GDM1 (cell line): ENCODE measurements at regions not wholly inside any gene's neighbourhood (a gene's known extent, or its start where the extent isn't known, plus 50 kb on each side); places are given as distances from the start of the nearest gene placed in this dataset.

ENCODE experiments used
- DNase-seq: peaks from one replicate; lab custom pipeline; 2025; lab: John Stamatoyannopoulos, UW

DNA sequence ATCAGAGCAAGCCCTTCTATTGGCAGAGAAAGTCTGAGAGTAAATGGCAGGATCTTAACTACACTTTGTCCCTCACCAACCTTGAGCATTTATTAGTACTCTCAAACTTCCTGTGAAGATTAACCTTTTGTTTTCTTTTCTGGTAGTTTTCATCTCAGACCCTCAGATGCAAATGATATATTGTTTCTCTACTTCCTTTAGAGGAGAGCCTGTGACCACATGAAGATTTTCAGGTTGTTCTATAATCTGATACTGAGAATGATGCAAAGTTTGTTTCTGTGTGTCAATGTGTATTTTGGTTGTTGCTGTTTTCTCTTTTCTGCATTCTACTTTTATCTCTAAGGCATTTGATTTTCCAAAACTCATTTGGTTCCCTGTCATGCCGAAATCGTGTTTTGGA, 165.8 kb upstream of the CYSLTR1 start:
- DNase-seq: no peak

DNA sequence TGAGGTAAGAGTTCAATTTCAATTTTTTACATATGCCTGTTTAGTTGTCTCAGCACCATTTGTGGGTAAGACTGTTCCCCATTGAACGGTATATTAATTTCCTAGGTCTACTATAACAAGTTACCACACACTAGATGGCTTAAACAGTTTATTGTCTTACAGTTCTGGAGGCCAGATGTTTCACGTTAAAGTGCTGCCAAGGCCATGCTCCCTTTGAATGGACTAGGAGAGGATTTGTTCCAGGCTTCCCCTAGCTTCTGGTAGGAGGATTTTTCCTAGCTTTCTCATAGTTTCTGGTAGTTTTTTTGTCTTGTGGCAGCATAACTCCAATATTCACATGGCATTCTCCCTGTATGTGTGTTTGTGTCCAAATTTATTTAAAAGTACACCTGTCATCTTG, 149.3 kb upstream of the CYSLTR1 start:
- DNase-seq: no peak

DNA sequence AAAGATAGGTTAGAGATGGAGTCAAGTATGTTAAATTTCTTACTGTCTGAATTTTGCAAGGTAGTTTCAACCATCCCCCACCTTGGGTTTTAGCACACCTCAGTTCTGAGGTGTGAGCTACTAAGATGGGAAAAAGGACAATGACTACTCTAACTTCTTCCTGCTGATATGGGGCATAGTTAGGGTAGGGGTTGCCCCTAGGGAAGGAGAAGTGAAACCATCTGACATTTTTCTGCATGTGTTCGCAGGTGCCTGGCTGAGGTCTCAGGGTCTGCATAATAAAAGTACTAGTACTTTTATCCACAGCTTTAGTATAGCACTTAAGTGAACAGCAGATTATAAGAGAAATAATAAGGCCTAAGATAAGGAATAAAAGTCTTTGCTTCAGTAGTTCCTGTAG, 129.5 kb upstream of the CYSLTR1 start:
- DNase-seq: no peak

DNA sequence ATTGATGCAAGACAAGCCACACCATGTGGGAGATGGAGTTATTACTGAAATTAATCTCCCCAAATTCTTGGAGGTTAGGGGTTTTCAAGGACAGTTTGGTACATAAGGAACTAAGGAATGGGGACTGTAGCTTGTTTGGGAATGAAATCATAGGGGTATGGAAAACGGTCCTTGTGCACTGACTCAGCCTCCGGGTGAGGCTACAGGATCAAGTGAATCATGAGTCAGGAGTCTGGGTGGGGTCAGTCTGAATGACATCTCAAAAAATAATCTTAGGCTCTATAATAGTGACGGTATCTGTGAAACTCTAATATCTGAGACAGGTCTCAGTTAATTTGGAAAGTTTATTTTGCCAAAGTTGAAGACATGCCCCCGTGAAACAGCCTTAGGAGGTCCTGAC, 128.5 kb upstream of the CYSLTR1 start:
- no peak for DNase-seq

DNA sequence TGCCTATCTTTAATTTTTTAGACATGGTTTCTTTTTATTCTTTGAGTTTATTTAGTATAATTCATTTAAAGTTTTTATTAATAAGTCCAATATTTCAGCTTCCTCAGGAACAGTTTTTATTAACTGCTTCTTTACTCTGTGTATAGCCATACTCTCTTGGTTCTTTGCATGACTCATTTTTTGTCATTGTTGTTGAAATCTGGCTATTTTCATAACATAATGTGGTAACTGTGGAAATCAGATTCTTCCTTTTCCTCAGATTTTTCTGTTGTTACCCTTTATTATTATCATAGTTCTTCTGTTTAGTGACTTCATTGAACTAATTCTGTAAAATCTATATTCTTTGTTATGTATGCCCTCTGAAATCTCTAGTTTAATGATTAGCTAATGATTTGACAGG, 124.9 kb upstream of the CYSLTR1 start:
- DNase-seq: no peak

DNA sequence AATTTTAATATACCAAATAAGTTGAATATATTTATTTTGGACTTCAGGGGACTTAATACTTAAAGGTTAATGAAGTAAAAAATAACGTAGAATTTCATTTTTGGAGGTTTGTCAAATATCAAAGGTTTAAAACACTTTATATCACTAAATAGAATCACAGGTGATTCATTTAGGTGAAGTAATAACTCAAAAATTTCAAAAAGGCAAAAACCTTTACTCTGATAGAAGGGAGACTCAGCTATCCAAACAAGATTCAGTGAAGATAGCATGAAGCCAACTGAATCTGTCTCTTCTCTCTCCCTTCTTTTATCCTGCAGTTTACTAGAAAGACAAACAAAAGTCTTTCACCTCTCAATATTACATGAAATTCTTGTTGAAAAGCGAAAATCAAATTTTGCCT, 110.2 kb upstream of the CYSLTR1 start:
- DNase-seq: no peak

DNA sequence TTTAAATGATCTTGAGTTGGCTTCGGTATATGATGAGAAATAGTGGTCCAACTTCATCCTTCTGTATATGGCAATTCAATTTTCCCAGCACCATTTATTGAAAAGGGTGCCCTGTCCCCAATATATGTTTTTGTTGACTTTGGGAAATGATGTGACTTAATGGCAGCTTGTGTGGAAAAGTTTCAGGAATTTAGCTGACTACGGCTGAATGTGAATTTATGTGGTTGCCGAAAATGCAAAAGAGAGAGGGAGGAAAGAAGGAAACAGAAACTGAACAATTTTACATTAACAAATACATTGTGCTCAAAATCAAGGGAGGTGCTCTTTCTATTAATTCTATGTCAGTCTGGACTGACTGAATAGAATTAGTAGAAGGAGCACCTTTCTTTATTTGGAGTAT, 101.8 kb upstream of the CYSLTR1 start:
- DNase-seq: no peak

DNA sequence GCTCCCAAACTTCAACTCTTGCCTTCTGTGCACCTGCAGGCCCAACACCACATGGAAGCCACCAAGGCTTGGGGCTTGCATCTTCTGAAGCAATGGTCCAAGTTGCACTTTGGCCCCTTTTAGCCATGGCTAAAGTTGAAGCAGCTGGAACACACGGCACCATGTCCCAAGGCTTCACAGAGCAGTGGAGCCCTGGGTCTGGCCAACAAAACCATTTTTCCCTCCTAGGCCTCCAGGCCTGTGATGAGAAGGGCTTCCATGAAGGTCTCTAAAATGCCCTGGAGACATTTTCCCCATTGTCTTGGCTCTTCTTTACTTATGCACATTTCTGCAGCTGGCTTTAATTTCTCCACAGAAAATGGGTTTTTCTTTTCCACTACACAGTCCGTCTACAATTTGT, 61.3 kb upstream of the CYSLTR1 start:
- no peak for DNase-seq

DNA sequence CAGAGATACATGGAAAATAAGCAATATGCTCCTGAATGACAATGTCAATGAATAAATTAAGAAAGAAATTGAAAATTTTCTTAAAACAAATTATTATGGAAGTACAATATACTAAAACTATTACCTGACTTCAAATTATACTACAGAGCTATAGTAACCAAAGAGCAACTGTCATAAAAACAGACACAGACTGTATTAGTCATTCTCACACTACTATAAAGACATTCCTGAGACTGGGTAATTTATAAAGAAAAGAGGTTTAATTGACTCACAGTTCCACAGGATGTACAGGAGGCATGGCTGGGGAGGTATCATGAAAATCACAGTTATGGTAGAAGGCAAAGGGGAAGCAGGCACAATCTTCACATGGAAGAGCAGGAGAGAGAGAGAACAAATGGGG, 60.0 kb upstream of the CYSLTR1 start:
- no peak for DNase-seq

DNA sequence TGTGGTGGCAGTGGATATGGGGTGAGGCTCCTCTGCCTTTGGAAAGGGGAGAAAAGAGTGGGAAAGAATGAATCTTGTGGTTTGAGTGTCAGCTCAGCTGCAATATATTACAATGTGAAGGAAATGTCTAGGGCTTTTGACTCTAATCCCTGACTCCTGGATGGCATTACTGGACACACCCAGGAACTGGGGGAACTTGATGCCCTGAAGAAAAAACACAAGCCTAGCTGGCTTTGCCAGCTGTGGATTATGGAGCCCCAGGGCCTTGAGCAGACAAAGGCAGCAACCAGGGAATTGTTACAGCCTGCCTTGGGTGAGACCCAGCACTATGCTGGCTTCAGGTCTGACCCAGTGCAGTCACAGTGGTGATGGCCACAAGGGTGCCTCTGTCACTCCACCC, 57.1 kb upstream of the CYSLTR1 start:
- DNase-seq: no peak

DNA sequence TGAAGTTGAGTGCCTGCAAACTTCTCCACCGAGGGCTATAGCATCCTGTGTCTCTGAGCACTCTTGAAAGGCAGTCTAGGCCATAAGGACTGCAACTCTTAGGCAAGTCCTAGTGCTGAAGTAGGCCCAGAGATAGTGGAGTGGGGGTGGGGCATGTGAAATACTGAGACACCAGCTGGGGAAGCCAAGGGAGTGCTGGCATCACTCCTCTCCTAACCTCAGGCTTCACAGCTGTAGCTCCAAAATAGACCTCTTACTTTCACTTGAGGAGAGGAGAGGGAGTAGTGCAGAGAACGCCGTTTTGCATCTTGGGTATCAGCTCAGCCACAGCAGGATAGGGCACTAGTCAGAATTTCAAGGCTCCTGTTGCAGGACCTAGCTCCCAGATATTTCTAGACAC, 56.2 kb upstream of the CYSLTR1 start:
- no peak for DNase-seq

DNA sequence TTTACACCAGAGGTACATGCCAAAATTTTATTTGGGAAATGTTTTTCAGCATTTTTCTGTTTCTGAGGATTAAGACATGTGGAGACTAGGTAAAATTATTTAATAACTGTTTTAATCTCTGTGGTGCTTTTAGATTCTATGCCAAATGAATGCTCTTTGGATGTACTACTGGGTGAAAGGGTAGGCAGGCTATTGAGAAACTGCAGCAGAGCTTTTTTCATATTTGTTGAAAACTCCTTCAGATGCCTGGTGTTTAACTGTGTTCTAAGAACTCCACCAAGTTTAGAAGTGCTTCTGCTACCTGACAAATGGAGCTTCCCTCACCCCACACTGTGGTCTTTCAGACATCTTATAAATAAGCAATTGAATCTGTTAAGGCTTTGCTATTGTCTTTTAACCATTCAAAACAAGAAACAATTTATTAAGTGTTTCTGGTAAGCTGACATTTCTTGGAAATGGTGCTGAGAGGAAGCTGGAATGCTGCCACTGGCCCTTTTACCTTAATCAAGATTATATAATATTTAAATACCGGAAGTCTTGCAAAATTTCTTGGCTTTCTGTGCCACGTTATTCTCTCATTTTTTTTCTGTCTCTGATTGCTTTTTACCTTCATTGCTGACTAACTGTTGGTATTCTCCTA, 51.2 kb upstream of the CYSLTR1 start:
- DNase-seq: no peak
